ENCODE measurements at regions not wholly inside any gene's neighbourhood (a gene's known extent, or its start where the extent isn't known, plus 50 kb on each side); places are given as distances from the start of the nearest gene placed in this dataset.

GRCh38 chr1:165075725-165076370, 280.7 kb downstream of the LMX1A start:
- TF ChIP-seq POLR2A (IDR thresholded peaks at IDR 0.05; ENCODE audit: low read depth, low read length) (no peak), CTCF (IDR thresholded peaks at IDR 0.05; ENCODE audit: extremely low read depth in 1 of 2, insufficient read depth in 1 of 2, low read depth in 1 of 2, low read length in 2 of 2) (peak; percentile 30 to 51), POLR2AphosphoS5 (IDR thresholded peaks at IDR 0.05; ENCODE audit: insufficient read depth, low read depth, low read length) (no peak), EZH2 (IDR thresholded peaks at IDR 0.05; ENCODE audit: borderline replicate concordance, low read depth, low read length, severe bottlenecking) (no peak)

All from endothelial cell of umbilical vein (primary cell).